Left renal cortex interstitium (tissue), 4 donors: ENCODE measurements at regions not wholly inside any gene's neighbourhood (a gene's known extent, or its start where the extent isn't known, plus 50 kb on each side); places are given as distances from the start of the nearest gene placed in this dataset.
"Not testable (repeated sequence)": the region's sequence is repeated elsewhere in the genome, so short reads cannot be mapped to it uniquely, and the experiment has no call there.

Experiments used
- DNase-seq, 4 donors: peaks; one replicate each; pipeline ENCODE4 v3.0.0-alpha.2; 2013; ENCODE audit warnings: low read depth in 4 of 4, low spot score in 2 of 4, missing footprints in 1 of 4

DNA sequence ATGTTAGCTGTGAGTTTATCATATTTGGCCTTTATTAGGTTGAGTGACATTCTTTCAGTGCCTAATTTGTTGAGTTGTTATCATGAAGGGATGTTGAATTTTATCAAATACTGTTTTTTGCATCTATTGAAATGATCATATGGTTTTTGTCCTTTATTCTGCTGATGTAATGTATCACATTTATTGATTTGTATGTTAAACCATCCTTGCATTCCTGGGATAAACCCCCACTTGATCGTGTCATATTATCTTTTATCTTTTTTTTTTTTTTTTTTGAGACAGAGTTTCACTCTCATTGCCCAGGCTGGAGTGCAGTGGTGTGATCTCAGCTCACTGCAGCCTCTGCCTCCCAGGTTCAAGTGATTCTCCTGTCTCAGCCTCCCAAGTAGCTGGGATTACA lies 51.9 kb upstream of the MFGE8 start:
- not testable (repeated sequence) for DNase-seq

GRCh38 chr15:88970232-88970631 lies 57.1 kb upstream of the MFGE8 start:
- no peak for DNase-seq

- DNase-seq, result no peak
Observed at GRCh38 chr15:88974392-88974791, 61.2 kb upstream of the MFGE8 start.

DNA sequence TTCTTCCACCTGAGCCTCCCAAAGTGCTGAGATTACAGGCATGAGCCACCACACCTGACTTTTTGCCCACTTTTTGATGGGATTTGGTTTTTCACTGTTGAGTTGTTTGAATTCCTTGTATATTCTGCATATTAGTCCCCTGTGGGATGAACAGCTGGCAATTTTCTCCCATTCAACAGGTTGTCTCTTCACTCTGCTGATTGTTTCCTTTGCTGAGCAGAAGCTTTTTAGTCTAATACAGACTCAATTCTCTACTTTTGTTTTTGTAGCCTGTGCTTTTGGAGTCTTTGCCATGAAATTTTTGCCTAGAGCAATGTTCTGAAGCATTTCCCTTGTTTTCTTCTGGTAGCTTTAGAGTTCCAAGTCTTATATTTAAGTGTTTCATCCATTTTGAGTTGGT lies 62.7 kb upstream of the MFGE8 start:
- DNase-seq, result no peak

DNA sequence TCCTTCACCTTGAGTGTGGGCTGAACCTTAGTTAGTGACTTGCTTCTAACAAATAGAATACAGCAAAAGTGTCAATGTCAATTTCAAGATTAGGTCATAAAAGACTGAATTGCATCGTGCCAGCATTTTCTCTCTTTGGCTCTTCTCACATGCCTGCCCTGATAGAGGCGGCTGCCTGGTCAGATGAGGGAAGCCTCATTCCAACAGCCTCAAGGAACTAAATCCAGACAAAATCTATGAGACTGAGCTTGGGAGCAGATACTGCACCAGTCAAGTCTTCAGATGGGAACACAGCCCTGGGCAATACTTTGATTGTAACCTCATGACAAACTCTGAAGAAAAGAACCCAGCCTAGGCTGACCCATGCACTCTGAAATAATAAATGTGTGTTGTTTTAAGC lies 63.5 kb upstream of the MFGE8 start:
- no peak for DNase-seq

DNA sequence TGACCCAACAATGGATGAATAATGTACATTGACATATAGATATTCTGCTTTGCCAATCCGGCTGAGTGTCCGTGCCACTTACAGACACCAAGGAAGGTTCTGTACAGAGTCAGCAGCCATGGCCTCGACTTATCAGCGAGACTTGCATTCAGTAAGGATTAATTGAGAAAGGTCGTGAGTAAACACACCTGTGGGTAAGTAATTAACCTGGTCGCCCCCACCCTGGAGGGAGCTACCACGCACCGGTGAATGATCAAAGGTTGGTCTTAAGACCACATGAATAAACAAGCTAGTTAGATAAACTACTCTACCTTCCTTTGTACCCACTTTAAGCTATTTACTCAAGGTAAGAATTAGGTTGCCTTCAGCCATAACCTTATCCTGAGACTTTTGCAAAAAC lies 66.5 kb upstream of the MFGE8 start:
- no peak for DNase-seq

GRCh38 chr15:88980498-88980897 lies 67.3 kb upstream of the MFGE8 start:
- no peak for DNase-seq

DNA sequence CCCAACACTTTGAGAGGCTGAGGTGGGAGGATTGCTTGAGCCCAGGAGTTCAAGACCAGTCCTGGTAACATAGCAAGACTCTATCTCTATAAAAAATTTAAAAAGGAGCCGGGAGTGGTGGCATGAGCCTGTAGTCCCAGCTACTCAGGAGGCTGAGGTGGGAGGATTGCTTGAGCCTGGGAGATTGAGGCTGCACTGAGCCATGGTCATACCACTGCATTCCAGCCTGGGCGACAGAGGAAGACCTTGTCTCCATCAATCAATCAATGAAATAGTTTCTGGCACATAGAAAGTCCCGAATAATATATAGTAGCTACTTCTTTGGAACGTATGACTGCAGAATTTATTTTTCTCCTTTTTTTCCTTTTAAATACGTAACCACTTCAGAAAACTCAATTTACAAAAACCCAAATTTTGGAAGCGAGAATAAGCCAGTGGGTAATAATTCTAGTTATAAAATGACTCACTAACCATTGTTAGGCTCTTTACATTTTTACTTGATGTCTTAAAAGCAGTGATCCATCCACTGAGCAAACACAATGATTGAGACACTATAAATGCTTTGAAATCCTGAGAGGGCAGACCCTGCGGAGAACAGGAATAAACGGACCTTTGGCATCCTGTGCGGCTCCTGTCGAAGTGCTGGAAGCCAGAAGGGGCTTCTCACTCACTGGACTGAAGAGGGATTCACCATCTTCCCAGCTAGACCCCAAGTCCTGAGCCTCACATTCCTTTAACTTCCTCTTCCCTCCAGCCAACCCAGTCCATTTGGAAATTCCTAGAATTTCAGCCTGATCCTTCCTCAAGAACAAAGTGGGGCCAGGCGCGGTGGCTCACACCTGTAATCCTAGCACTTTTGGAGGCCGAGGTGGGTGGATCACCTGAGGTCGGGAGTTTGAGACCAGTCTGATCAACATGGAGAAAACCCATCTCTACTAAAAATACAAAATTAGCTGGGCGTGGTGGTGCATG lies 68.4 kb upstream of the MFGE8 start:
- DNase-seq, result no peak

DNA sequence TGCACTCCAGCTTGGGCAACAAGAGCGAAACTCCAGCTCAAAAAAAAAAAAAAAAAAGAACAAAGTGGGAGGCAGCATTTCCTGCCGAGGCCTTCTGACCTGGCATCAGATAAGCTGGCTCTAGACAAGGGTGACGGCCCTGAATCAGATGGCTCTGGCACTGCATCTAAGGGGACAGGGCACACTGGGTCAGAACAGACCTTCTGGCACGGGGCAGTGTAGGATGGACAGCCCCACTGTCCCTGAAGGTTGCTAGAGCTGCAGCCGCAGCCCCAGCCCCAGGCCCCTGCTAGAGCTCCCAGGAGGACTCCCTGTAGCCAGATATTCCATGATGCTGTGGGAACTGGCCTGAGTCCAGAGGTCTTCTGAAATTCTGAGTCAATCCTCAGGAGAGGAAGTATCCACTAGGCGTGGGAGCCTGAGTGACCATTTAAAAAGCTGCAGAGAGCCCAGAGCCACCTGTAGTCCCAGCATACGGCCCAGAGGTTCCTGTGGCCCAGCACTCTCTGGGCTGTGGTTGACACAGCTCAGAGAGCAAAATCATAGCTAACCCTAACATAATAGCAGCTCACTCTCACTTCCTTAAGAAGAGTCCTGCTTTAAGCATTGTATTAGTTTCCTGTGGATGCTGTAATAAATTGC lies 69.2 kb upstream of the MFGE8 start:
- DNase-seq, result no peak

GRCh38 chr15:88982946-88983342 lies 69.8 kb upstream of the MFGE8 start:
- no peak for DNase-seq

- no peak for DNase-seq
Observed at GRCh38 chr15:88983861-88984429, 70.8 kb upstream of the MFGE8 start.

GRCh38 chr15:88985547-88986393 lies 72.6 kb upstream of the MFGE8 start:
- no peak for DNase-seq

DNA sequence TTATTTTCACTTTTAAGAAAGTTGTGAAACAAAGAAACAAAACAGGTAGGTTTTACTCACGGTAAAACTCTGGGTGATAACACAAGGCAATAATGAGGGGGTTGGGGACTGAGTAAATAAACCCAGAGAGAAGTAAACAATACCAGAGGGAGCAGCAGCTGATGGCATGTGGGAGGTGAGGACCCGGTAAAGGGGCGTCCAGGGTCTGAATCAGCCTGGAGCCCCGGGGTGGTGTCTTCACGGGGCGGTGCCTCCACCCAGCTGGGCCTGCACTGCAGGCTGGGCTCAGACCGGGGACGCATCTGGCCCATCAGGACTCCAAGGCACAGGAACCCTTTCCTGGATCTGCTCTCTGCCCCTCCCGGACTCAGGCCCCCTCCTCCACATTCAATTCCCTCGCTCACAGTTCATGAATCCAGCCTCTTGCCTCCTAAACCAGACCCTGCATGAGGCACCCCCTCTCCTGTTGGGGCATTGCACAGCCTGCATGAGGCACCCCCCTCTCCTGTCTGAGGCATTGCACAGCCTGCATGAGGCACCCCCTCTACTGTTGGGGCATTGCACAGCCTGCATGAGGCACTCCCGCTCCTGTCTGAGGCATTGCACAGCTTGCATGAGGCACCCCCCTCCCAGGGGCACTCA lies 73.9 kb upstream of the MFGE8 start:
- DNase-seq, result no peak

DNA sequence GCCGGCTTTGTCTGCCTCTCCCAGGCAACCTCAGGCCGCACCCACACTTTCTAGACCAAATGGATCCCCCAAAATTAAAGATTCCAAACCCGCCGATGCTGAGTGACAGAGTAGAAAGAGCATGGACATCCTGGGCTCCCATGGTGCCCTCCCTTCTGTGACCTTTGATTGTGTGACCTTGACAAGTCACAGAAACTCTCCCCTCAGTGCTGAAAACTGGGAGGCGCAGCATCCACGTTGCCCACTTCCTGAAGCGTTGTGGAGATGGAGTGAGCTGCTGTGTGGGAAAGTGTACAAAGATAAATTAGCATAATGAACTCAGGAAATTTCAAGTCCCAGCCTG lies 74.4 kb upstream of the MFGE8 start:
- DNase-seq, result no peak

DNA sequence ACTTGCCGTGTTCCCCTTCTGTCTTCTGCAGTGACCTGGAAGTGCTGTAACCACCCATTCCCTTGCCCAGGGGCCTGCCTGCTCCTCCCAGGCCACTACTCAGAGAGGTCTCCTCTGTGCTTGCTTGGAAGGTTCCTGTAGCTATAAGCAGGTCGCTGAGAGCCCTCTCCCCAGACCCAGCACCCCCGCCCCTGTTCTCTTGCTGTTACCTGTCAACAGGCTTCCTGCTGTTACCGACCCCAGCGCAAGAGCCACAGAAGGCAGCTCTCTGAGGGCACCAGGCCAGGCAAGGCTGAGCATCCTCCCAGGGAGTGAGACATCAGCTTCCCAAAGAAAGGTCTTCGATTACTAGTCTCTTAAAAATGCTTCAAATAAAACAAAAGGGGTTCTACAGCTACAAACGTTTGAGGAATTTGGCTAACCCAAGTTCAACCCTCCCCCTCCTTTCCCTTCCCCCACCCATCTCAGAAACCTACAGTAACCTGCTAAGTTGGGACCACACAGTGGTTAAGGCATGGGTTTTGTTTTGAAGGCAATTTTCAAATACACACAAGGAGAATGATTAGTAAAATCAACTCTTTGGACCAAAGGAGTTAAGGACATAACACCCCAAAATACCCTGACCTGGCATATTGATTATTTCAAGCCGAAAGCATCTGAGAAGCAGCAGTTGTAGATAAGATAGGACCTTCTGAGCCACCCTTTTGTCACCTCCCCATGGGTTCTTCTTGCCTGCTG lies 74.9 kb upstream of the MFGE8 start:
- DNase-seq, result no peak

DNA sequence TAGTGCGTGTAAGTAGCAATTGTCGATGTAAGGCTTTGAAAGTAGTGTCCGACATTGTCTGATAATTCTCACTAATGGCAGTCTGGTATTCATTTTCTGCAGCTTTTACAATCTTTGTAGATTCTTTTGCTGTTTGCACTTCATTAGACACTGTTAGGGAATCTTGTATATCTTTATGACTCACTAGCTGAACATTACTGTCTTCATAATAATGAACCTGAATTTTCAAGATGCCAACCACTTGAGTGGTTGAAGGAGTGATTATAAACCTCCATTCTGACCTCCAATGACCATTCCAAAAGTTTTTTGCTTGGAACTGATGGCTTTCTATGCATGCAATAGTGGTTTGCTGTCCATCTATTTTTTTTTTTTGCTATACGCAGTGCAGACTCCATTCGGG lies 76.4 kb upstream of the MFGE8 start:
- DNase-seq, result no peak

- no peak for DNase-seq
Observed at GRCh38 chr15:88990185-88990679, 77.1 kb upstream of the MFGE8 start.

- no peak for DNase-seq
Observed at GRCh38 chr15:88992216-88992615, 79.0 kb upstream of the MFGE8 start.

GRCh38 chr15:88992912-88993376 lies 79.8 kb upstream of the MFGE8 start:
- no peak for DNase-seq
